ENCODE measurements at regions not wholly inside any gene's neighbourhood (a gene's known extent, or its start where the extent isn't known, plus 50 kb on each side); places are given as distances from the start of the nearest gene placed in this dataset.

DNA sequence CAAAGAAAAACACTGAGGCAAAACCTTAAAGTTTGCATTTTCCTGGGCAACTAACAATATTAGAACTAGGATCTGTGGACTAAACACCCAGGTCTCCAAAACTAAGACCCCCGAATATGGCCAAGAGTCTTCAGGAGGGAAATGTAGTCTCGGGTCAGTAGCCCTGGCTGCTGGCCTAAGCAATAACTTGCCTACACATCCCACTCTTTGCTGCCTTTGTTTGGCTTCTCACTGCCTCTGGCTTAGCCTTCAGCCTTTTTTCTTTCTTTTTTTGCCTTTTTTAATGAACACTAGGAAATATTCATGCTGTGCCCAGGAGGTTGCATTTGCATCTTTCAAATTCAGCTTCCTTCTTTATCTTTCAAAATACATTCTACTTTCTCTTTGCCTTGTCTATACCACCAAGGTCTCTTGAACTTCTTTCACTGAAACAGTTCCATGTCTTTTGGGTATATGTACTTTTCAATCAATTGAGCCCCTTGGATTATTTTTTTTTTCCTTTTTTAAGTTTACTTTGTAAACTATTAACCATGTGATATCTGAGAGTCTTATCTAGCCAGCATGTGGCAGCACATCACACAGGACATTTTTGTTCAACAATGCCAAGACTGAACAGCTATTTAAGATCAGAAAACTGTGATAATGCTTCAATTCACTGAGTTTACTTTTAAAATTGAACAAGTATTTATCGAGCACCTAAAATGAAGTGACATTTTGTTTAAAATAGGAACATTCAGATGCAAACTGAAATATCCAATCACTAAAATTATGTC, 165.0 kb upstream of the TRPC6 start (continued):
- TF ChIP-seq, protein P1, sequence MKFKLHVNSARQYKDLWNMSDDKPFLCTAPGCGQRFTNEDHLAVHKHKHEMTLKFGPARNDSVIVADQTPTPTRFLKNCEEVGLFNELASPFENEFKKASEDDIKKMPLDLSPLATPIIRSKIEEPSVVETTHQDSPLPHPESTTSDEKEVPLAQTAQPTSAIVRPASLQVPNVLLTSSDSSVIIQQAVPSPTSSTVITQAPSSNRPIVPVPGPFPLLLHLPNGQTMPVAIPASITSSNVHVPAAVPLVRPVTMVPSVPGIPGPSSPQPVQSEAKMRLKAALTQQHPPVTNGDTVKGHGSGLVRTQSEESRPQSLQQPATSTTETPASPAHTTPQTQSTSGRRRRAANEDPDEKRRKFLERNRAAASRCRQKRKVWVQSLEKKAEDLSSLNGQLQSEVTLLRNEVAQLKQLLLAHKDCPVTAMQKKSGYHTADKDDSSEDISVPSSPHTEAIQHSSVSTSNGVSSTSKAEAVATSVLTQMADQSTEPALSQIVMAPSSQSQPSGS (CRISPR knock-in tag; IDR thresholded peaks at IDR 0.05): no peak
- no peak for TF ChIP-seq HINFP (tag; conservative IDR thresholded peaks at IDR 0.05; ENCODE audit: low read depth)
- TF ChIP-seq ARID1B (IDR thresholded peaks at IDR 0.05): no peak
- no peak for TF ChIP-seq NR3C1 (CRISPR knock-in tag; IDR thresholded peaks at IDR 0.05)
- TF ChIP-seq HDAC1 (IDR thresholded peaks at IDR 0.05): no peak
- TF ChIP-seq PKNOX1 (IDR thresholded peaks at IDR 0.05): no peak
- TF ChIP-seq ZNF778 (CRISPR knock-in tag; IDR thresholded peaks at IDR 0.05): no peak
- no peak for TF ChIP-seq ZNF311 (CRISPR knock-in tag; IDR thresholded peaks at IDR 0.05)
- no peak for TF ChIP-seq NUFIP1 (IDR thresholded peaks at IDR 0.05; ENCODE audit: partially characterized antibody)
- TF ChIP-seq POLR2AphosphoS5 (IDR thresholded peaks at IDR 0.05; ENCODE audit: control insufficient read depth, insufficient read depth, low read depth, low read length): no peak

Data from K562 (cell line).